Stomach (tissue), 8 donors: ENCODE measurements at regions not wholly inside any gene's neighbourhood (a gene's known extent, or its start where the extent isn't known, plus 50 kb on each side); places are given as distances from the start of the nearest gene placed in this dataset.
A peak's percentile ranks its signal among the peaks of the same experiment; 100 is the strongest.

ENCODE experiments used
- DNase-seq, 2 donors: peaks; one replicate each; pipeline versions ENCODE4 v3.0.0 to v3.0.0-alpha.2; 2013 to 2019
- H3K27ac ChIP-seq, 5 donors: fragments of 200-600 bp in 4 of 5; sonication (generic) in 4 of 5; one replicate each; pipeline ENCODE4 v1.5.1; 2013 to 2019; ENCODE audit warnings: mild to moderate bottlenecking in 1 of 5, moderate library complexity in 1 of 5
- H3K27me3 ChIP-seq, 3 donors: fragments of 200-600 bp; sonication (generic); one replicate each; pipeline ENCODE4 v1.5.1; 2017 to 2019; ENCODE audit warnings: mixed run types in 1 of 3
- H3K36me3 ChIP-seq, 4 donors: fragments of 200-600 bp; sonication (generic); 1 replicate in 3 of 4; 2 replicates in 1 of 4; pipeline ENCODE4 v1.5.1; 2016 to 2019
- H3K4me1 ChIP-seq, 4 donors: fragments of 200-600 bp; sonication (generic); one replicate each; pipeline ENCODE4 v1.5.1; 2016 to 2019
- H3K4me3 ChIP-seq, 4 donors: fragments of 200-600 bp; sonication (generic) in 3 of 4; one replicate each; pipeline ENCODE4 v1.5.1; 2016 to 2019; ENCODE audit warnings: mild to moderate bottlenecking in 1 of 4
- H3K9me3 ChIP-seq, 4 donors: fragments of 200-600 bp; sonication (generic); one replicate each; pipeline ENCODE4 v1.5.1; 2016 to 2019
- EP300 ChIP-seq: sonication (generic); formaldehyde crosslinking; IDR thresholded peaks from one replicate; pipeline ENCODE4 v1.6.1; 2017; ENCODE audit warnings: antibody characterized with exemption
- POLR2A ChIP-seq, 4 donors: fragments of 450-650 bp; IDR thresholded peaks; one replicate each; pipeline ENCODE4 v1.6.1; 2016; ENCODE audit warnings: antibody characterized with exemption in 4 of 4, control low read depth in 2 of 4, mild to moderate bottlenecking in 1 of 4, moderate library complexity in 1 of 4
- POLR2AphosphoS5 ChIP-seq, 3 donors: sonication (generic); formaldehyde crosslinking; IDR thresholded peaks; one replicate each; pipeline ENCODE4 v1.6.1; 2016; ENCODE audit warnings: antibody characterized with exemption in 3 of 3
- WGBS, 5 donors: extraction: QIAGEN DNeasy Blood & Tissue Kit in 3 of 5; methylation state at CpG; one replicate each; pipeline versions ENCODE4 v1.1.5 to v1.1.7; 2013 to 2018; 5-methylcytosine and 5-hydroxymethylcytosine counted together
- intact Hi-C: fragments of 100-400 bp; cut with DNase I; formaldehyde crosslinking; loops from one replicate; pipeline ENCODE4 v1.15.1; 2023; ENCODE audit warnings: low total_unique reads
- TF ChIP-seq, protein P1 (sequence below), 7 experiments: fragments of 450-650 bp in 4 of 7; fragments of 200-600 bp in 3 of 7; sonication (generic) in 3 of 7; IDR thresholded peaks; one replicate each; pipeline ENCODE4 v1.5.1; 2016 to 2019; ENCODE audit warnings: antibody characterized with exemption in 7 of 7, control low read depth in 2 of 7, mild to moderate bottlenecking in 1 of 7
- donor health status: healthy with polysubstance abuse.
- donor health status: Bipolar disorder and iron deficiency.
- donor health status: healthy.

DNA sequence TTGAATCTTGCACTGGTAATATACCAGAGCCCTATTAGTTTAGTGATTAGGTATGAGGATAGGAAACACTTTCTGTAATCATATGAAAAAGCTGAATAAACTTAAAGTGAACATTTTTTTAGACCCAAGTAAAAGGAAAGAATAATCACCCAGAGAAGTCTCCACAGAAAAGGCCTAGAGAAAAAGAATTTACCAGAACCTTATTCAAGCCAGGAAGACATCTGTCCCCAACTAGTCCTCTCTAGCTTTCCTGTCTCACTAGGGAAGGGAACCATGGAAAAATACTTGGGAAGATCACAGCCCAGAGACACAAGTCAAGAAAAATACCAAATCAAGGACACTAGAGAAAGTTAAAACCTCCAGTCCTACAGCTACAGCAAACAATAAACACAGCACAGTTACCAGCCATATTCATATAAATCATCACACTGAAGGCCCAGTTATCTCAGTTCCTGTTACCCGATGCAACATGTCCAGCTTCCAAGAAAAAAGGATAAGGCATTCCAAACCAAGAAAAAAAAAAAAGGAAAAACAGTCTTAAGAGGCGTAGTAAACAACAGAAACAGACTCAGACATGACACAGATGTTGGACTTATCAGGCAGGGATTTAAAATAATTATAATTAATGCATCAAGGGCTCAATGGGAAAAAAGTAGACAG is 461.5 kb downstream of the IRS1 start:
- H3K36me3 ChIP-seq = no peaks in the 10 kb centered on the region
- no peaks in the 10 kb centered on the region for H3K4me1 ChIP-seq
- no peak for TF ChIP-seq POLR2AphosphoS5 (IDR thresholded peaks at IDR 0.05)
- TF ChIP-seq POLR2A (IDR thresholded peaks at IDR 0.05) = no peak
- TF ChIP-seq EP300 = no peak
- TF ChIP-seq, protein P1, sequence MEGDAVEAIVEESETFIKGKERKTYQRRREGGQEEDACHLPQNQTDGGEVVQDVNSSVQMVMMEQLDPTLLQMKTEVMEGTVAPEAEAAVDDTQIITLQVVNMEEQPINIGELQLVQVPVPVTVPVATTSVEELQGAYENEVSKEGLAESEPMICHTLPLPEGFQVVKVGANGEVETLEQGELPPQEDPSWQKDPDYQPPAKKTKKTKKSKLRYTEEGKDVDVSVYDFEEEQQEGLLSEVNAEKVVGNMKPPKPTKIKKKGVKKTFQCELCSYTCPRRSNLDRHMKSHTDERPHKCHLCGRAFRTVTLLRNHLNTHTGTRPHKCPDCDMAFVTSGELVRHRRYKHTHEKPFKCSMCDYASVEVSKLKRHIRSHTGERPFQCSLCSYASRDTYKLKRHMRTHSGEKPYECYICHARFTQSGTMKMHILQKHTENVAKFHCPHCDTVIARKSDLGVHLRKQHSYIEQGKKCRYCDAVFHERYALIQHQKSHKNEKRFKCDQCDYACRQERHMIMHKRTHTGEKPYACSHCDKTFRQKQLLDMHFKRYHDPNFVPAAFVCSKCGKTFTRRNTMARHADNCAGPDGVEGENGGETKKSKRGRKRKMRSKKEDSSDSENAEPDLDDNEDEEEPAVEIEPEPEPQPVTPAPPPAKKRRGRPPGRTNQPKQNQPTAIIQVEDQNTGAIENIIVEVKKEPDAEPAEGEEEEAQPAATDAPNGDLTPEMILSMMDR (IDR thresholded peaks at IDR 0.05) = no peak
- 30 to 50% (median 40%) methylated on average over 2 of the region's 2 CpGs for WGBS, 5 donors
- no peak overlapping the region for H3K4me3 ChIP-seq
- intact Hi-C loops = no loop called here
- peak in 1 of 2 donors; percentile 38 for DNase-seq
- no peaks in the 10 kb centered on the region for H3K27me3 ChIP-seq
- peak overlapping the region in 1 of 5 donors; percentile 22 for H3K27ac ChIP-seq
- no peaks in the 10 kb centered on the region for H3K9me3 ChIP-seq

DNA sequence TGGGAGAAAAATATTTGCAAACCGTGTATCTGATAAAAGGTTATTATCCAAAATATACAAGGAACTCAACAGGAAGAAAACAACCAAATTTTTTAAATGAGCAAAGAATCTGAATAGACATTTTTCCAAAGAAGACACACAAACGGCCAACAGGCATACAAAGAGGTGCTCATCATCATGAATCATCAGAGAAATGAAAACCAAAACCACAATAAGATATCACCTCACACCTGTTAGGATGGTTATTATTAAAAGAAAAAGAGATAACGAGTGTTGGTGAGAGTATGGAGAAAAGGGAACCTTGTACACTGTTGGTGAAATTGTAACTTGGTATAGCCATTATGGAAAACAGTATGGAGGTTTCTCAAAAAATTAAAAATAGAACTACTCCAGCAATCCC is 463.3 kb downstream of the IRS1 start:
- DNase-seq = no peak
- TF ChIP-seq, protein P1 (IDR thresholded peaks at IDR 0.05) = no peak
- TF ChIP-seq POLR2A (IDR thresholded peaks at IDR 0.05) = no peak
- no peak for TF ChIP-seq POLR2AphosphoS5 (IDR thresholded peaks at IDR 0.05)
- no peak for TF ChIP-seq EP300
- Histone ChIP-seq H3K9me3 (no peaks in the 10 kb centered on the region), H3K4me3 (no peak overlapping the region), H3K27ac (no peak overlapping the region), H3K27me3 (no peaks in the 10 kb centered on the region), H3K36me3 (no peaks in the 10 kb centered on the region), H3K4me1 (no peaks in the 10 kb centered on the region)
- intact Hi-C loops = no loop called here
- WGBS, 5 donors = 70 to 84% (median 82%) methylated on average over 3 of the region's 3 CpGs

DNA sequence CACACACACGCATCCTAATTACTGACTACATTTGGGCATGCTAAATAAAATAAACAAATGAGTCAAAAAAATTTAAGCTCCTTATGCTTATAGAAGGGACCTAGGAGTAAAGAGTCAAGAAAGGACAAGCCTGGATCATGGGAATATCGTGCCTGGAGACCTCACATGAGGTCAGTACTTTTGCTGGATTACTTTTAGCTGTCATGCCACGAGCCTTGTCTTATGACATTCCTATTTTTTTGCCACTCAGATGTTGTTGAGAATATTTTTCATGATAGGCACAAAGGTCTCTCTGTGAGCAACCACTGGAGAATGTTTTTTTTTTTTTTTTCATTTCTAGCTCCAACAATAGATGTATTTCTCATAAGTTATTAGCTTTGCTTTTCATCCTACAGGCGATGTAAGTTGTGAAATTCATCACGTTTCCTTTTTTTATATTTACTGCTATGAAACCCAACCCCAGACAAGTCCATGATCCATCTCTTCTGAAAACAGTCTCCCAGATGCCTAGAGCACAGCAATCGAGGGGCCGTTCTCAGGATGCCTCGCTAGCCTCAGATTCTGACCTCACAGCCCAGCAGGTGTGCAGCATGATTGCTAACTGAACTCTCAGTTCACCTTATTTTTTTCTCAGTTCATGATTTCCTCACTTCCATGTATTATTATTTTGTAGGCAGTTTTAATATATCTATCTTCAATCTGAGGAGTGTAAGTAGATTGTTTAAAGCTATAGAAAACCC is 464.5 kb downstream of the IRS1 start:
- Histone ChIP-seq H3K4me1 (no peaks in the 10 kb centered on the region), H3K27me3 (no peaks in the 10 kb centered on the region), H3K9me3 (no peaks in the 10 kb centered on the region), H3K36me3 (no peaks in the 10 kb centered on the region), H3K4me3 (no peak overlapping the region), H3K27ac (no peak overlapping the region)
- intact Hi-C loops = no loop called here
- DNase-seq = no peak
- TF ChIP-seq POLR2A (IDR thresholded peaks at IDR 0.05) (no peak), EP300 (no peak), POLR2AphosphoS5 (IDR thresholded peaks at IDR 0.05) (no peak)
- TF ChIP-seq, protein P1 (IDR thresholded peaks at IDR 0.05) = no peak
- 76 to 86% (median 82%) methylated on average over 8 of the region's 8 CpGs for WGBS, 5 donors

DNA sequence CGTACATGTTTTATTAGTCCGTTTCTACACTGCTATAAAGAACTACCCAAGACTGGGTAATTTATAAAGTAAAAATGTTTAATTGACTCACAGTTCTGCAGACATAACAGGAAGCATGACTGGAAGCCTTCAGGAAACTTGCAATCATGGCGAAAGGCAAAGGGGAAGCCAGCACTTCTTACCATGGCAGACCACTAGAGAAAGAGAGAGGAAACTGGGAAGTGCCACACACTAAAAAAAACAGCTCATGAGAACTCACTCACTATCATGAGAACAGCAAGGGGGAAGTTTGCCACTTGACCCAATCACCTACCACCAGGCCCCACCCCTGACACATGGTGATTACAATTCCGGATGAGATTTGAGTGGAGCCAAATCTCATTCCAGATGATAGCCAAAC is 466.2 kb downstream of the IRS1 start:
- WGBS, 5 donors = 72 to 89% (median 80%) methylated on average over 4 of the region's 4 CpGs
- DNase-seq = no peak
- Histone ChIP-seq H3K27me3 (no peaks in the 10 kb centered on the region), H3K27ac (no peak overlapping the region), H3K4me3 (no peak overlapping the region), H3K4me1 (no peaks in the 10 kb centered on the region), H3K36me3 (no peaks in the 10 kb centered on the region), H3K9me3 (no peaks in the 10 kb centered on the region)
- intact Hi-C loops = no loop called here
- TF ChIP-seq, protein P1 (IDR thresholded peaks at IDR 0.05) = no peak
- TF ChIP-seq POLR2A (IDR thresholded peaks at IDR 0.05) (no peak), POLR2AphosphoS5 (IDR thresholded peaks at IDR 0.05) (no peak), EP300 (no peak)
